ENCODE measurements at regions not wholly inside any gene's neighbourhood (a gene's known extent, or its start where the extent isn't known, plus 50 kb on each side); places are given as distances from the start of the nearest gene placed in this dataset.

DNA sequence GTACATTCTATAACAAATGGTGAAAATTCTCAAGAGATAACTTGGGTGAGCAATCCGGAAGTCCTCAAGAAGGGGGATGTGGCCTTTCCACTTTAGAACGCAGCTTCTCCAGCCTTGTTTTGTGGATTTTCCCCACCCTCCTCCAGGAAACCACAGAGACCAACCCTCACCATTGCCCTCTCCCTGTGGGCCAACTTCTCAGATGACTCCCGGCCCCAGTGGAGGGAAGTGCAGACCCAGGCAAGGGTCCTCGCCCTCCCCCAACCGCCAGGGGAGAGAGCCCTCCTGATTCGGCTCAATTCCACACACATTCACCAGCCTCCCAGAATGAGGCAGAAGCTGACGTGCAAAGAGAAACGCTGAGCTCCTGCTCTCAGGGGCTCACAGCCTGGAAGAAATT lies 277.2 kb downstream of the EIPR1 start:
- DNase-seq (ENCODE audit: low read depth in 2 of 2) = no peak

DNA sequence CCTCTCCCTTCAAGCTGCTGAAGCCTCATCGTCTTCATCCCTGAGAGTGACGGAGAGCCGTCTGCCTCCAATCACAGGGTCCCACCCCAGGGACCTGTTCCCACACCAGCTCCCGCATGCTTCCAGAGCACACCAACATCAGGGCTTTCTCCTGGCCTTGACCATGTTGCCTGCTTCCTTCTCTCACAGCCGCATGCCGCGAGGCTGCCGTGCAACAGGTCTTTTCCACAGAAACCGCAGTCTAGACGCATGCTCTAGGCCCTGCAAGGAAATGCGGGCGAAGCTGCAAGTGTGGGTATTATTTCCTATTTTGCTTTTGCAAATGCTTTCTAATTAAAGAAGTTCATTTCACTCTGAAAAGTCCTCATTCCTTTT lies 277.8 kb downstream of the EIPR1 start:
- no peak for DNase-seq (ENCODE audit: low read depth in 2 of 2)

DNA sequence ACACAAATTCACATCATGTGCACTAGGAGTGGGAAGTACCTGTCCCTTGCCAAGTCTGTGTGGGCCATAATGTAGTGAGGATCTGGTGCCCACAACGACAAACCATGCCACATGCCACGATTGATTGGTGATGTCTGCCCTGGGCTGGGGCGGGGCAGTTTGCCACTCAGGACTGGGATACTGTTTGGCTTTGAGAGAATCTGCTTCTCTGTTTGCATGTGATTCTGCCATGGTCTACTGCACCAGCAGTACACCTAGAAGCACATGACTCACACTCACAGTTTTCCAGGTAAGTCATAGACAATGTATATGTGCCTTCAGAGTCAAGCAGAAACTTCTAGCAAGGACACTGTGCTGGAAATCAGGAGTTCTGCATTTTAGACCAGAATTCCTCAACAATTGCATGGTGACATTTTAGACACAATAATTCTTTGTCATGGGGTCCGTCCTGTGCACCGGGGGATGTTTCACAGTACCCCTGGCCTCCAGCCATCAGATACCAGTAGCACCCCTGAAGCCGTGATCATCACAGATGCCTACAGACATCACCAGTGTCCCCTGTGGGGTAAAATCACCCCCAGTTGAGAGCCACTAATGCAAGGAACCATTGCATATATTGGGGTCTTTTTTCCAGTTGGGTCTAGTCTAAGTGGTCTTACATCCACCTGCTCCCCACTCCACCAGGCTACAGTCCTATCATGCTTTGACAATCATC lies 278.3 kb downstream of the EIPR1 start:
- no peak for DNase-seq (ENCODE audit: low read depth in 2 of 2)

DNA sequence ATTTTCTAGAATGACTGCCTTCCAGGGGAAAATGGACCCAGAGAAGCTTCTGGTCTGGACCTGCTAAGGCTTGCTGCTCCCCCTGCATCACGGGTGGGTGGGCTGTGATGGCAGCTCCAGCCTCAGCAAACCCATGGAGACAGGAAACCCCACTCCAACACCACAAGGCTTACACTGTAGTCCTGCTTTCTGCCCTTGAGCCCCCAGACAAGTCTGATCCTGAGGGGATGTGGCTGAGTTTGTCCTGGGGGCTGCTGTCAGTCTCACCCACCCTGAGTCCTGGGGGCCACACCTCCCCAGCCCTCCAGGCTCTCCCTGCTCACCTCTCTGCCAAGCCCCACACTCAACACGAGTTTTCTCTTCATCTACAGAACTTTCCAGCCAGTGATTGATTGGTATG lies 279.4 kb downstream of the EIPR1 start:
- DNase-seq (ENCODE audit: low read depth in 2 of 2) = no peak

DNA sequence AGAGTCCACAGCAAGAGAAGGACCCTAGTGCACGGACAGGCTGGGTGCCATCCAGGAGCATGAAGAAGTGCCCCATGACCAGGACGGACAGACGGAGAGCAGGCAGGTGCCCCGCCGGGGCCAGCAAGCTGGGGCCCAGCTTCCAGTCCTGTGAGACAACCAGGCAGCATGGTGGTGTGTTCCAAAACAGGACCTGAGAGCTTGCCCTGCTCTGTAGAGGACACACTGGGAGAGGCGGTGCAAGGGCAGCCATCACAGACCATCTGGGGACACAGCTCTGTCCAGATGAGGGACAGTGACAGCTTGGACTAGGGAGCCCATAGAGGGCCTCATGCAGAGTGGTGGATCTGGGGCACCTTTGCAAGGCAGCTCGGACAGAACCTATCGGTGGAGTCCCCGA lies 279.8 kb downstream of the EIPR1 start:
- DNase-seq (ENCODE audit: low read depth in 2 of 2) = no peak

DNA sequence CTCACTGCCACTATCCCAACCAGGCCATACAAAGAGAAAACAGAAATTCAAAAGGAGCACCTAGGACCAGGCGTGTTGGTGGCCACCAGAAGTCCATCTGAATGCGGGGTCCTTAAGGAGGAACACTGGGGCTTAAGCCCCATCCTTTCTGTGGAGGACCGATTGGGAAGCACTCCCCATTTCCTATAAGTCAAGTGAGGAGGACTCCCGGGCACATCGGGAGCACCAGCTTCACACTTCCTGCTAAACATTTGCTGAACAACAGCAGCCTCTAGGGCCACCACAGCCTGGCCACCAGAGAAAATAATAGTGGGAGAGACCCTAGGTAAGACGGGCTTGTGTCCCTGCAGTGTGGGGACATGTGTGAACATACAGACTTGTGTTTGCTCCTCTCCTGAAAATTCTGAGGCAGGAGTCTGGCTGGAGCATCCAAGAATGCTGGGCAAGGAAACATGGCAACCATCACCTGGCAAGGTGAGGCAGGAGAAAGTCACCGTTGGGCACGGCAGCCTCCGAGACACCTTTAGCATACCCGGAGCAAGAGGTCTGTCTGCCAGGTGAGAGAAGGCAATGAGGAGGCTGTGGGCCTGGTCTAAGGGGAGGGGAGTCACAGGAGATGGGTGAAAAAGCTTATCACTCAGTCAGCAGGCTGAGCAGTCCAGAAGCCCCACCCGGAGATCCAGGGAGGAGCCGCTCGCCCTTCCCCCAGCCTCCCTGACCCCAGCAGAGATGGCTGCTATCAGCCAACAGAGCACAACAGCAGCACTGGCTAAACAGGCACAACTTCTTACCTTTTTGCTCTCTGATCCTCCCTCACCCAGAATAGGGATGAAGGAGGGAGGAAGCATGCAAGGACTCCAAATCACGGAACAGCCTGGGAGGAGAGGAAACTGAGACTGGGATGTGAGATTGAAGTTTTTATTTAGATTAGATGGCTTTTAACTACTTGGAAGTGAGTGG lies 282.3 kb downstream of the EIPR1 start:
- no peak for DNase-seq (ENCODE audit: low read depth in 2 of 2)

DNA sequence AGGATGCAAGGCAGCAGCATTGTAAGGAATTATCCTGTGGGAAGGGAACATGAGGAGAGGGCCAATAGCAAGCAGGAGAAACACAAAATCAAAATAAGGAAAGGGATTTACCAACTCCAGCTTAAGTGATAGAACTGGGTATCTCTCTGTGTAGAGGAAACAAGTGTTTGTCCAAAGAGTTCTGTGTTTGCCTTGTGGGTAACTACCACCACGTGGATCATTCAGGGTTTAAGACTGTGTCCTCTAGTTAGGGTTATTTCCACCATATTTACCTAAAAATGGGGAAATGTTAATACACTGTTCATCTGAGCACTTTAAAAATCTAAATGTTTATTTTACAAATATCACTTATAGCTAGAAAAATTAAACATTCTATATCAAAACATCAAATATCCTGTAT lies 283.3 kb downstream of the EIPR1 start:
- DNase-seq (ENCODE audit: low read depth in 2 of 2) = no peak

DNA sequence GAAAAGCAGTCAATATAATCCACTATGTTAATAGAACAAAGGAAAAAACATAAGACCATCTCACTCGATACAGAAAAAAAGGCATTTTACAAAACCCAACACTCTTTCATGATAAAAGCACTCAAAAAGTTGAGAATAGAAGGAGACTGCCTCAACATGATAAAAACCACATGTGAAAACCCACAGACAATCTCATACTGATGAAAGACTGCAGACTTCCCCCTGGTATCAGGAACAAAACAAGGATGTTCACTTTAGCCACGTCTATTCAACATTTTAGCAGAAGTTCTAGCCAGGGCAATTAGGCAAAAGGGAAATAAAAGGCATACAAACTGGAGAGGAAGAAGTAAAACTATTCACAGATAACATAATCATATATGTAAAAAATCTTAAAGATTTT lies 285.9 kb downstream of the EIPR1 start:
- no peak for DNase-seq (ENCODE audit: low read depth in 2 of 2)

DNA sequence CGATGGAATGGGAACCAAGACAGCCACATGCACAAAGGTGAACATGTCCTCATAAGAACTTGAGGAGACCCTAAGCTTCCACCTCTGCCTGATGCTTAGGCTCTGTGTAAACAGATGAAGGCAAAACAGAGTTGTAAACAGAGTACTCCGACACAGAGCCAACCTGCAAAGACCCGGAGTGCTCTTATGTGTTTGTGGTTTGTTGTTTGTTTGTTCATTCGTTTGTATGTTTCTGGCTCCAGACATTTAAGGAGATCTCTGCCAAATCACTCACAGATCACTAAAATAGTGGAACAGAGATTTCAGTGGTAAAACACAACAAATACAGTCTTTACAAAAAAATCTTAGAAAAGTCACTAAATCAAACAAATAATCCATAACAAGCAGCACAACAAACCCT lies 294.9 kb downstream of the EIPR1 start:
- DNase-seq (ENCODE audit: low read depth in 2 of 2) = no peak

DNA sequence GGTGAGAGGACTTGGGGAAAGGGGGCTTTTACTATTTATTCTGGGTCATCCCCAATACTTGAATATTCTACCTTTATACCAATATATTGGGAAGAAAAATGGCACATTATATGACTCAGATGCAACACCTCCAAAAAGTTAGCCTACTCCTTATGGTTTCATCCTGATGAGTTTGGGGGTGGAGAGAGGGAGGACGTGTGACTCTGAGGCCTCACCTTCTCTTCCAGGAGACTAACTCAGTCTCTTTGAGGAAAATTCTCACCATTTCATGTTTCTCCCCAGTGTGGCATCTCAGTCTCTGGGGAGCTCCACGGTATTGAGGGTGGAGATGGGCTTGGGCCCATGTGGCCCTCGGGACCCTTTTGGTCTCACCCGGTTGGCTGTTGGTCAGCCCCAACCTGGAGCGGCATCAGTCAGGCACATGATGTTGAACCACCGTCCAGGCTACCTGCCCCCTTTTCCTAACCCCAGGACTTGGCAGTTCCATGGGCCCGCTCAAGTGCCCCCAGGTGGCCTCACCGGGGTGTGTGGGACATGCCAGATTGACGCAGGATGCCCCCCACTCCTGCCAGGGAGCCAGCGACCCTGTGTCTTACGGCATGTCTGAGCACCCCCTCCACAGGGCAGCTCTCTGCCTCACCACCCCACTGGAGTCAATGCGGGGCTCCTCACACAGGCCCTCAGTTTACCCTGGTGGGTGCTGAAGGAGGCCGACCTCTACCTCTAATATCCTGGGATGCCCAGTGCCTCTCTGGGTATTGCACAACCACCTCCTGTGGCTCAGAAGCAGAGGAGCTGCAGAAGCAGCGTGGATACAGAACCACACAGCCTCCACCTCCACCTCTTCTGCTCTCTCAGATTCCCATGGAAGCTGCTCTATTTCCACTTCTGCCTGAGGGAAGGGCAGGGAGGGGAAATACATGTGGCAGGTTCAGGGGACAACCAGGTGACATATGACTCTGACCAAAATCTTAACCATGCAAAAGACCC lies 297.4 kb downstream of the EIPR1 start:
- DNase-seq (ENCODE audit: low read depth in 2 of 2) = no peak

DNA sequence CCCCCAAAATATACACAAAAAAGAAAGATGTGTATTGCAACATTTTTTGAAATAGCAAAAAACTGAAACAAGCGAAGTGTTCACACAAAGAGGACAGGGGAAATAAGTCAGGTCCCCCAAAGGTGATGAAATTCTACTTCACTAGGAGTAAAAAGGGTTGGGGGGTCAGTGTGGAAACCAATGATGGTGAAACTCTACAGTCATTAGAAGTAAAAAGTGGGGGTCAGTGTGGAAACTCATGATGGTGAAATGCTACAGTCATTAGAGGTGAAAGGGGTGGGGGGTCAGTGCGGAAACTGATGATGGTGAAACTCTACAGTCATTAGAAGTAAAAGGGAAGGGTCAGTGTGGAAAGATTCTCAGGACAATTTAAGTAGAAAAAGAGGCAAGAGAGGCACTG lies 298.2 kb downstream of the EIPR1 start:
- no peak for DNase-seq (ENCODE audit: low read depth in 2 of 2)

DNA sequence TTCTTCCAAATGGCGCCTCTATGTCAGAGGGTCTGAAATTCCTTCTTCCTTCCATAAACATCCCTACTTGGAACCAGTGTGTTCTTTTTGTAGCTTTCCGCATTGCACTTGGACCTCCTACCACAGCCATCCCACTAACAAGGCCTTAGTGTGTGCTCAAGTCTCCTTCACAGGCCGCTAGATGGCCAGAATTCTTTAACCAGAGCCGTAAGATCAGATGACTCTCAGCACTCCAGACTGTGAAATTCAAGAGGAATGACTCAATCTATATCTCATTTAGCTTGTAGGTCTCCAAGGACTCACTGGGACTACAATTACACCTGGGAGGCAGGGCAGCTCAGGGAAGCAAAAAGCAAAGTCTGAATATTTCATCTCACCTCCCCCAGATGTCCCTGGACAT lies 298.9 kb downstream of the EIPR1 start:
- DNase-seq (ENCODE audit: low read depth in 2 of 2) = no peak

DNA sequence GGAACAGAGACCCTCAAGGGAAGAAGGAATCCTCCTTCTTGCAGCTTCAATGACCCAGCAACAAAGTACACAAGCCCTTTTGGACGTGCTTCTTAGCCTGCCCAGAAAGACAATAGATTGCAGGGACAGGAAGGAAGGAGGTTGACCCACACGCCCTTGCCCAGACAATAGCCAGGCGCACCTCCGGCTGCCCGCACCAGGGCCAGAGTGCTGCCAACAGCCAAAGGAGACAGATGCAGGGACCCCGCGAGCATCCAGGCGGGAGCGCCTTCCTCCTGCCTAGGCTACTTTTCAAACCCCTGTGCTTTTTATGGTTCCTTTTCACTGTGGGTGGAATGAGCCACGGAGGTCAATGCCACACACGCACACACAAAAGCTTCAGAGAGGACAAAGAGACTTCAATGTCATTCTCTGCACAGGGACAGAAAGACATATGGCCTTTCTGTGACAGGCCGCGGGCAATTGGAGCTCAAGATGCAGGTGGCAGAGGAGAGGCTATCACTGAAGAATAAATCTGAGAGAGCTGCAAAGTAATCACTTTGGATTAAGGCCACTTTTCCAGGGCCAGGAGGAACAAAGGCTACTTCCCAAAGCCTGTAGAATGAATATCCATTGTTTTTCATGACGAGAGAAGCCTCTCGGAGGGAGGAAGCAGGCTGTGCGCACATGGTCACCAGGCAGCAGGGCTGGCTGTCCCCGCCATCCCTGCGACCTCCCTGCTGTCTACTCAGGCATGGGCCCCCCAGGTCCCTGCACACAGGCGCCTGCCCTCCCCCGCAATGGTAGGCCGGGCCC lies 300.6 kb downstream of the EIPR1 start:
- no peak for DNase-seq (ENCODE audit: low read depth in 2 of 2)

DNA sequence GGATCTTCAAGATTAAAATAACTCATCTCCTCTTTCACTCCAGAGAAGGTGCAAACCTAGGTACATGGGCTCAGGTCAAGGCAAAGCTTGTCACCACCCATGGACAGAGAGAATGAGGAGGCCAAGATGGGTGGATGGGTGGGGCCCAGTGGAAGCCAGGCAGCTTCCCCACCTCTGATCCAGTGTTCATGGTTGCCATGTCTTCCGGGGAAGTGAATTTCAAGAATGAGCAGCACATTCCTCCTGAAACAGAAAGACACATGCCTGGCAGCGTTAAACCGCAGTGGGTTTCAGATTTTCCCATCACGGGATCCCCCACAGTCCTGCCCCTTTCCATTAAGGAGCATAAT lies 301.7 kb downstream of the EIPR1 start:
- no peak for DNase-seq (ENCODE audit: low read depth in 2 of 2)

DNA sequence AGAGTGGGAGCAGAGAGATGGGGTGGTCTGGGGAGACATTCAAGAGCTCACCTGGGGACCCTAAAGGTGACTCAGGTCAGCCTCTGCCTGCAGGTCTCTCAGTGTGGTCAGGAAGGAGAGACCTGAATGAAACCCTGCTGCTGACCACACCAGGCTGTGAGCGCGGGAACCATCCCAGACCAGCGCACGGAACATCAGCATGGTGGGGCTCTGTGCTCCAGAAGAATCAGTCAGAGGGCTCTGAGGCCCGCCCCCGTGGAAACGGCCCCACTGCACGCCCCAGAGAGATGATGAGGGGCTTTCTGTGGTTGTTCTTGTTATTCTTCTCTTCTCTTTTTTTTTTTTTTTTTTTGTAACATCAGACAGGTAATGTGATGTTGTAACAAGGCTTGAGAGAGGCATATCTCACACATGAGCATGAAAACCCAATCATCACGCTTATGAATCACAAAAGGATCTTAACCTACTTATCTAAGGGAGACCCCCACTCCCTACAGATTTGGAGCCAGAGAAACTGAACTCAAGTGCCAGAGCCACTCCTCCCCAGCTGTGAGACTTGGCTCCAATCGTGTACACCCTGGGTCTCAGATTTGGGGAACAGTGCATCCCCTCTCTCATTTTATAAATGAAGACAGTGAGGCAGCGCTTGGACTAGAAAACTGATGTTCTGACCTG lies 302.2 kb downstream of the EIPR1 start:
- no peak for DNase-seq (ENCODE audit: low read depth in 2 of 2)

DNA sequence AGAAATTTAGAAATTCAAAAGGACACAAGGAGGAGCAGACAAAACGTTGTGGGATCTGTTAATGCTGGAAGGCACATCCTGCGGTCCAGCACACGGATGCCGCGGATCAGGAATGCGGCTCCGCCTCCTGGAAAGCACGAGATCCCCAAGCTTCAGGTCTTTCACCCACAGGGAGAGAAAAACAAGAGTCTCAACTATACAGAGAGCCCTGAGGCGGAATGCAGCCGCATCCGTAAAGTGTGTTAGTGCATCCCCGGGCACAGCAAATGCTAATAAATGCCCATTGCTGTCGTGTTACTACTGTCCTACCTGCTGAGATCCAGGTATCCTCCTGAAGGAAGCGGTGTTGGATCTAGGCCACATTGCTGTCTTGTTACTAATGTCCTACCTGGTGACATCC lies 303.9 kb downstream of the EIPR1 start:
- no peak for DNase-seq (ENCODE audit: low read depth in 2 of 2)

DNA sequence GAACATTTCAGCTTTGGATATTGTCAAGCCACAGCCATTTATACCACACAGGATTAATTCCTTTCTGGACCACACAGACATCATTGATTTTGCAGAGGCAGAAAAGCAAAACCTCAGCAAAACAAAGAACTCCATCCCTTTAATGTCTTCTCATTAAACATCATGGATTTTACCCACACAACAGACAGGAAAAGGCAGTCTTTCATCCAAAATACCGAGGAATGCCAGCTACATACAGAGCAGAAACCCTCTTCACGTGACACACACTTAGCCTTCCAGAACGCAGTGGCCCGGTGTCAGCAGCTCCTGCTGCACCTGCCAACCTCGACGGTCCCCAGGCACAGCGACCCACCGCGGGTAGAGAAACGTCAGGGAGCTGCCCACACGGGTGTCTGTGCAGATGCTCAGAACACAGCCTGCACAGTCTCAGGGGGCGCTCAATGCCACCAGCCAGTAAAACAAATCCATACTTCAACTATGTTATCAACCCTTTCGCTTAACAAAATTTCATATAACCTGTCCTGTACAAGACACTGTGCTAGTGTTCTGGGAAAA lies 304.5 kb downstream of the EIPR1 start:
- no peak for DNase-seq (ENCODE audit: low read depth in 2 of 2)

DNA sequence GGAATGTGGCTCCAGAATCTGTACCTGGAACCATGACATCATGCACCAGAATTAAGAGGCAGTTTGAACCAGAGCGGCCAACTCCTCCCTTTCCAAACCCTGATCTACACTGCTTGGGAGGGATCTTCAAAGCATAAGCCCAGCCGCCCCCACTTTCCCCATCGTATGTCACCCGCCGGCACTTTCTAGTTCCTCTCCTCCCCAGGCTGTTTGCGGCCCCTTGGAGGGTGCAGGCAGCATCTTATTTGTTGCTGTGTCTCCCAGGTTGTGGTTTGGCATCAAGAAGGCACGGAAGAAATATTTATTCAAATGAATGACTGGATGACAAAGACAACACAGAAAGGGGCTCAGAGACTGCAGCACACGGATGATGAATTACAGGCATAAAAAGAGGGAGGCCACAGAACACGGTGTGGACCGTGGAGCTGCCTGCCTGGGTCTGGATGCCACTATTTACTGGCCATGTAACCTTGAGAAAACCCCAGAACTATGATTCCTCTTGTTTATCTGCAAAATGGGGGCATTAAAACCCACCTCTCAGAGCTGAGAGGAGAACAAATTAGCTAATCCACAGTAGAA lies 305.8 kb downstream of the EIPR1 start:
- DNase-seq (ENCODE audit: low read depth in 2 of 2) = no peak

DNA sequence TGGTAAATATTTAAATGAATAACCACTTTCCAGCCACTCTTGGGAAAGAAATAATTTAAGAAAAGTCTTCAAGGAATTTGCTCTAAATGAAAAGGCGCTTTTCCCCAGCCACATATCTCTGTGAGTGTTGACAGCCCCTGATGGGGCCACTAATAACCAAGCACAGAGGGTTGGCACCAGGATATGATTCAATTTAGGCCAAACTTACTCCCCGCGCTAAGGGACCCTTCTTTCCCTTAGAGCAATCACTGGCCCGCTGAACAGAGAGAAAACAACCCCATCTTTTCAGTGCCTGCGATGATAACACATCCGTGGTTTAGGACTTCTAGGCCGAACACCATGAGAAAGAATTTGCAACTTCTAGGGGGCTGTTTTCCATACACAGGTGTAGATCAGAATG lies 310.8 kb downstream of the EIPR1 start:
- no peak for DNase-seq (ENCODE audit: low read depth in 2 of 2)

DNA sequence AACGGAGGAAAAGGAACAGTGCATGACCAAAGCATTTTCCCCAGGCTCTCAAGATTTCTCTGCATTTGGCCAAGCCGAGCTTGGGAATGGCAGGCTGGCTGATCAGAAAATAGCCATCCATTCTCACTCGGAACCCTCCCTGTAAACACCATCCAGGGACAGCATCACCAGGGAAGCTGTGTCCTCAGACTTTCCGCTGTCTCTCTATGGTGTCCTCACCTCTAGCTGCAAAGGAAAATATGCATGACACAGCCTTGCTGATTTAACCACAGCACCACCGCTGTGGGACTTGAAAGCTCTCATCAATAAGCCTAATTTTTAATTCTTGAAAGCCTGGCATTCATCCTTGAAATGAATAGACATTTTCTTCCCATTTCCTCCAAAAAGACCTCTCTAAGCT lies 311.7 kb downstream of the EIPR1 start:
- DNase-seq (ENCODE audit: low read depth in 2 of 2) = no peak
